Panc1 (cell line): ENCODE measurements at regions not wholly inside any gene's neighbourhood (a gene's known extent, or its start where the extent isn't known, plus 50 kb on each side); places are given as distances from the start of the nearest gene placed in this dataset.

ENCODE experiments used
- ATAC-seq: fragments of 200-7000 bp; cut with Tn5 transposase; 2 replicates; pipeline ENCODE4 v1.9.1; 2020; ENCODE audit warnings: mild to moderate bottlenecking, moderate library complexity
- BruUV-seq: library from RNA; stranded (reverse); fragments of 400-500 nt; replicated peaks from 2 replicates; lab custom pipeline; 2021; lab: Mats Ljungman, UMichigan
- CTCF ChIA-PET: fragments of 300-600 bp; sonication (Branson Sonifier 250); formaldehyde crosslinking; loops from one replicate; lab custom pipeline; 2022; ENCODE audit warnings: antibody characterized with exemption; lab: Charles Lee
- POLR2A ChIA-PET: fragments of 300-600 bp; sonication (Branson Sonifier 250); formaldehyde crosslinking; loops from one replicate; lab custom pipeline; 2022; ENCODE audit warnings: antibody characterized with exemption; lab: Charles Lee
- DNase-seq: peaks from one replicate; pipeline ENCODE4 v3.0.0-alpha.2; 2010; ENCODE audit warnings: low read depth, low spot score
- H3K27ac ChIP-seq: 2 replicates; pipeline ENCODE4 v1.5.1; 2011; ENCODE audit warnings: mild to moderate bottlenecking, low read length, inconsistent platforms
- H3K27me3 ChIP-seq: fragments of 200-500 bp; sonication (Bioruptor generic); 2 replicates; pipeline ENCODE4 v1.6.0; 2014; ENCODE audit warnings: low read length, inconsistent platforms; ENCODE audit not compliant: control insufficient read depth, insufficient read depth
- H3K36me3 ChIP-seq: fragments of 200-500 bp; sonication (Bioruptor generic); 2 replicates; pipeline ENCODE4 v1.5.1; 2014; ENCODE audit warnings: inconsistent platforms, mild to moderate bottlenecking, low read length, moderate library complexity; ENCODE audit not compliant: control insufficient read depth, insufficient read depth
- H3K4me1 ChIP-seq: 2 replicates; pipeline ENCODE4 v1.5.1; 2011; ENCODE audit warnings: inconsistent platforms, mild to moderate bottlenecking, low read length, moderate library complexity; ENCODE audit not compliant: control insufficient read depth, insufficient read depth
- H3K4me3 ChIP-seq, 2 experiments: 2 replicates each; pipeline ENCODE4 v1.5.1; 2011 to 2012; ENCODE audit warnings: low read depth in 2 of 2, low read length in 2 of 2, mild to moderate bottlenecking in 2 of 2, inconsistent platforms in 1 of 2, moderate library complexity in 1 of 2
- H3K9me3 ChIP-seq: fragments of 200-500 bp; sonication (Bioruptor generic); 2 replicates; pipeline ENCODE4 v1.5.1; 2014; ENCODE audit warnings: low read depth, mild to moderate bottlenecking, inconsistent platforms, low read length, moderate library complexity; ENCODE audit not compliant: control insufficient read depth, insufficient read depth
- CTCF ChIP-seq: fragments of 450-650 bp; IDR thresholded peaks from 2 replicates; pipeline ENCODE4 v1.5.1; 2017; ENCODE audit warnings: mild to moderate bottlenecking
- POLR2AphosphoS5 ChIP-seq: IDR thresholded peaks from 2 replicates; pipeline ENCODE4 v1.6.1; 2012; ENCODE audit warnings: mild to moderate bottlenecking, low read depth, low read length, moderate library complexity
- REST ChIP-seq, 2 experiments: IDR thresholded peaks; 2 replicates each; pipeline ENCODE4 v1.6.1; 2011 to 2012; ENCODE audit warnings: low read depth in 2 of 2, control low read depth in 1 of 2, low read length in 1 of 2, mild to moderate bottlenecking in 1 of 2, moderate library complexity in 1 of 2; ENCODE audit not compliant: insufficient read depth in 1 of 2
- SIN3A ChIP-seq: IDR thresholded peaks from 2 replicates; pipeline ENCODE4 v1.6.1; 2012; ENCODE audit warnings: low read depth, mild to moderate bottlenecking, low read length, moderate library complexity, borderline replicate concordance; ENCODE audit not compliant: insufficient read depth
- TCF7L2 ChIP-seq: IDR thresholded peaks from 2 replicates; pipeline ENCODE4 v1.6.1; 2011; ENCODE audit warnings: mild to moderate bottlenecking, low read depth, low read length, inconsistent platforms
- in situ Hi-C: cut with HindIII; loops from 2 replicates; pipeline ENCODE4 v1.10.0; 2016; ENCODE audit warnings: low sequenced_read_pairs, low pct_unique_long_range_greater_than_20kb
- intact Hi-C: fragments of 100-400 bp; cut with micrococcal nuclease; formaldehyde crosslinking; loops from one replicate; pipeline ENCODE4 v1.10.0; 2022; ENCODE audit not compliant: unreplicated experiment

- CTCF ChIA-PET: no interaction called here
- intact Hi-C loops (no loop called here), in situ Hi-C loops (no loop called here)
- POLR2A ChIA-PET: interaction anchor here (0.6 to 0.7 kb wide), 2 partner anchors 47 to 79 kb away, joined by 7 to 9 read pairs; no protein-coding TSS in a partner anchor
- Histone ChIP-seq H3K27me3 (peaks cover 24% of the 10 kb centered on the region), H3K9me3 (no peaks in the 10 kb centered on the region), H3K4me1 (no peaks in the 10 kb centered on the region), H3K4me3 (no peak overlapping the region), H3K36me3 (no peaks in the 10 kb centered on the region), H3K27ac (no peak overlapping the region)
- DNase-seq (no peak), ATAC-seq (no peak)
- TF ChIP-seq TCF7L2: no peak
- no peak for TF ChIP-seq POLR2AphosphoS5
- no peak for TF ChIP-seq CTCF
- no peak for TF ChIP-seq SIN3A
- no peak for TF ChIP-seq REST (IDR thresholded peaks at IDR 0.05; ENCODE audit: insufficient read depth in 1 of 2, low read depth in 2 of 2, low read length in 1 of 2)
- BruUV-seq: no TSS peak
These were observed 136.3 kb upstream of the PRR20G start for GRCh38 chr3:127423856-127424765.

- intact Hi-C loops: no loop called here
- TF ChIP-seq TCF7L2: no peak
- TF ChIP-seq REST (IDR thresholded peaks at IDR 0.05; ENCODE audit: insufficient read depth in 1 of 2, low read depth in 2 of 2, low read length in 1 of 2): no peak
- TF ChIP-seq SIN3A: no peak
- no peak for TF ChIP-seq CTCF
- no peak for TF ChIP-seq POLR2AphosphoS5
- Histone ChIP-seq H3K9me3 (no peaks in the 10 kb centered on the region), H3K4me1 (no peaks in the 10 kb centered on the region), H3K4me3 (no peak overlapping the region), H3K27me3 (peaks cover 20% of the 10 kb centered on the region), H3K36me3 (no peaks in the 10 kb centered on the region), H3K27ac (no peak overlapping the region)
- in situ Hi-C loops: no loop called here
- no peak for ATAC-seq
- no peak for DNase-seq
- ChIA-PET POLR2A (no interaction called here), CTCF (no interaction called here)
- BruUV-seq: no TSS peak
These were observed 135.0 kb upstream of the PRR20G start for GRCh38 chr3:127422663-127423375.
